Peyer's patch (tissue), 4 donors: ENCODE measurements at regions not wholly inside any gene's neighbourhood (a gene's known extent, or its start where the extent isn't known, plus 50 kb on each side); places are given as distances from the start of the nearest gene placed in this dataset.

ENCODE experiments used
- CTCF ChIP-seq, 6 experiments: fragments of 450-650 bp in 4 of 6; fragments of 200-600 bp in 2 of 6; sonication (generic) in 1 of 6; IDR thresholded peaks; one replicate each; pipeline ENCODE4 v1.5.1; 2017 to 2019; ENCODE audit warnings: antibody characterized with exemption in 6 of 6, mild to moderate bottlenecking in 3 of 6, moderate library complexity in 1 of 6
- POLR2A ChIP-seq, 2 donors: fragments of 450-650 bp; IDR thresholded peaks; one replicate each; pipeline ENCODE4 v1.5.1; 2017; ENCODE audit warnings: antibody characterized with exemption in 2 of 2, mild to moderate bottlenecking in 2 of 2, moderate library complexity in 2 of 2

DNA sequence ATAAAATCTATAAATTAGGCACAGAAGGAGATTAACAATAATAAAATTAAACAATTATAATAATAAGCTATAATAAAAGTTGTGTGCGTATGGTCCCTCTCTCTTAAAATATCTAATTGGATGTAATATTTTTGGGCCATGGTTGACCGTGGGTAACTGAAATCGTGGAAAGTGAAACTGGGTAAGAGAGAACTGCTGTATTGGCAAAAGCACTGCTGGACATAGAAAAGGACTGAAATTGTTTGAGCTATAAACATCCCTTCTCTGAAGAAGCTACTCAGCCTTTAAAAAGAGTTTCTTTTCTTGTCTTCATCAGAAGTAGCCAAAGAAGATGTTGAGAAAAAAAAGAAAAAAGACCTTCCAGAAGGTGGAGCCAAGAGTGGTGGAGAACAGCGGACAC, 379.4 kb downstream of the ZNF521 start:
- TF ChIP-seq CTCF (IDR thresholded peaks at IDR 0.05) = no peak
- no peak for TF ChIP-seq POLR2A (IDR thresholded peaks at IDR 0.05)
